ENCODE measurements at regions not wholly inside any gene's neighbourhood (a gene's known extent, or its start where the extent isn't known, plus 50 kb on each side); places are given as distances from the start of the nearest gene placed in this dataset.
A peak's percentile ranks its signal among the peaks of the same experiment; 100 is the strongest.

DNA sequence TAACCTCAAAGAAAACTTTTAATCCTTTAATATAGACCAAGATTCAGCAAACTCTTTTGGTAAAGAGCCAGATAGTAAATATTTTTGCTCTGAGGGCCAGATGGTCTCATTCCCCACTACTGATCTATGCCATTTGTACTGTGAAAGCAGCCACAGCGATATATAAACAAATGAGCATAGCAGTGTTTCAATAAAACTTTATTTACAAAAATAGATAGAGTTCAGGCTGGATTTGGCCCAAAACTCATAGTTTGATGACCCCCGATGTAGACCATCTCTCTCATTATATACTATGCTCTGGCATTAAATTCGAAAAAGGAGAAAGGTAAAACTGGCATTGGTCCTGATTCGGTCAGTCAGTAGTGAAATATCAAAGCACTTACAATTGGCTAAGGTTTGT, 195.8 kb upstream of the NRIP1 start:
- in situ Hi-C loops (cut with MboI; ENCODE audit: low pct_unique_long_range_greater_than_20kb, low sequenced_read_pairs) = no loop called here
- DNase-seq = no peak

DNA sequence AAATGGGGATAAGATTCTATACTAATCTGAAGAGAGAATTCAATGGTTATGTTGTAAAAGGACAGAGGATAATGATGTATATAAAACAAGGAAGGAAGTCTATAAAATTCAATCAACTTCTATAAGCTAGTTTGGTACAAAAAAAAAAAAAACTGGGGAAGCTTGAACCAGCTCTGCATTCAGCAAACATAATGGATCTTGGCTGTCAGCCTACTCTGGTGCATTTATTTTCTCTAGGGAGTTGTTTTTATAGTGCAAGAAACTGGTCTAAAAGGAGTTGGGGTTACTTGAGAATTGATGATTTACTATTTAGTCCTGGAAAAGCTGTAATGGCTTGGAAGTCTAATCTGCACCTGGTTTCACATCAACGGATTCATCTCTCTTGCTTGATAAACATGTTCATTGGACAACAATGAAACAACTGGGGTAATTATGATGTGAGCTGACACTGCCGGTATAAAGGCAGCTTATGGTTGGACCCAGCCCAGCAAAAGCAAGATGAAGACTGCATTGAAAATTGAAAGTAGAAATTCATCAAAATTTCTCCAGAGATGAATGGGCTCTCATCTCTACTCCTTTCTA, 199.4 kb upstream of the NRIP1 start:
- in situ Hi-C loops (cut with MboI; ENCODE audit: low pct_unique_long_range_greater_than_20kb, low sequenced_read_pairs) = no loop called here
- no peak for DNase-seq

DNA sequence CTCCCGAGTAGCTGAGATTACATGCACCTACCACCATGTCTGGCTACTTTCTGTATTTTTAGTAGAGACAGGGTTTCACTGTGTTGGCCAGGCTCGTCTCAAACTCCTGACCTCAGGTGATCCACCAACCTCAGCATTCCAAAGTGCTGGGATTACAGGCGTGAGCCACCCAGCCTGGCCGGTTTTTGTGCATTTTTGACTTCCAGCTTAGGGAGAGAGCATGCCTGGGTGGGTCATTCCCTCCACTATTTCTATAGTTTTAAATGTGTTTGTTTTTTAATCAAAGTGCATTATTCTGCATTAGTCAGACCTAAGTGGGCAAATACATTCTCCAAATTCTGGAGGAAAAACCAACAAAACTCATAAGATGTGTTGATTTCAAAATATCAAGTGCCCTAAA, 207.4 kb upstream of the NRIP1 start:
- DNase-seq = no peak
- in situ Hi-C loops (cut with MboI; ENCODE audit: low pct_unique_long_range_greater_than_20kb, low sequenced_read_pairs) = no loop called here

DNA sequence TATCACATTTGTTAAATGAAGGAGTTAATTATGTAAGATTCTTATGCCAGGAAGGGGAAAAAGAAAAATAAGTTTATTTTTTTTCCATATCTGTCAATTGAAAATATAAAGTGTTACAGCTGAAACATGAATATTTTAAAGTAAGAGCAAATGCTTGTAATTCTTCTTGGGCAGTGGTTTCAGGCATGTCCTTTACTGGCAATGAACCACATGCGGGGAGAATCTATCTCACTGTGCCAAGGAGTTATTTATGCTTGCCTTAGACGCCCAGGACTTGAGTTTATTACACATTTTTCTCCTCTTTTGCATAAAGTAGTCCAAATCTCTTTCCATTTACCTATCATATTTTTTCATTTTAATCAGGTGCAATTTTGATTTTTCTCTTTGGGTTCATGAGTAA, 207.8 kb upstream of the NRIP1 start:
- in situ Hi-C loops (cut with MboI; ENCODE audit: low pct_unique_long_range_greater_than_20kb, low sequenced_read_pairs) = no loop called here
- DNase-seq = no peak

DNA sequence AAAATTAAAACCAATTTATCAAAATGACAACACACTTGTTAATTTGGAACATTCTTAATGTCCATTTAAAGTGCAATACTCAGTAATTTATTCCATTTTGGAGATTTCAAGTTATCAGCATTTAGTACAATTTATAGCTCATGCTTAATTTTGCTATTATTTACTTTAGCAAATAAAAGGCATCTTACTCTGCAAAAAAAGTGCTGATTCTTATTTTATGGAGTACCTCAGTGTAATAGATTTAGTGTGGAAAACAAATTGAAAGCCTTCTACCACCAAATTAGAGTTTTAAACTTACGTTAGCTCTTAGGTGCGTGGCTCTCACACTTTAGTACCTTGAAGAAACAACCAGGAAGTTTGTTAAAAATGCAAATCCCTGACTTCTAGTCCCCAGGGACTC, 208.4 kb upstream of the NRIP1 start:
- in situ Hi-C loops (cut with MboI; ENCODE audit: low pct_unique_long_range_greater_than_20kb, low sequenced_read_pairs) = no loop called here
- DNase-seq = no peak

DNA sequence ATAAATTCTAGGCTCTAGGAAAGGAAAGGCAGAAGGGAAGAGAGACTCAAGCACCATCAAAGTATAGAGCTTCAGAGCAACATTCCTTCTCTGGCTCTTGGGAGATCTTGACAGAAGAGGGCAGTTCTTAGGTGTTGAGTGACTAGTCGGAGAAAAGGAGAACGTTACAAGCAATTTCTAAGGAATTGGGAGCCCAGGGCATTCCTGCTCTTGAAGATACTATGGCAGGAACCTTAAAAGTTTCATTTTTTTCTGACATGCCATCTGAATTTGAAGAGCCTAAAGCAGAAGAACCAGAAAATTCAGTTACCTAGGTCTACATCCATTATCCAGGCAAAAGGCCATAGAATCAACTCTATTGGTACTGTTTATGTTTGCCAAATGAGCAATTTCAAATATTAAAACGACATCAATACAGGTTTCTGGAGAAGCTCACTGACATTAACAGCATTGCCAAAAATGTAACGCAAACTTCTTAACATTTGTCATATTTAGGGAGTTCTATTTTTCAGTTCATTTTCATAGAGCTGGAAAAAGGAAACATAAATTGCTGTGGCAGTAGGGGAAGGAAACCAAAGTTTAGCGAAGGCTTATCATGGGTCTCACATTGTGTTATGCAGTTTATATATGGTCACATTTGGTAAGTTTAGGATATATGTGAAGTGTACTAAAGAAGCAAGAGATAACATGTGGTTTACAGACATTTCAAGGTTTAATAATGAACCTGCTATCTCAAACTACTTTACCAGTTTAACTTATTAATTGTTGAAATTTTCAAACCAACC, 210.1 kb upstream of the NRIP1 start:
- DNase-seq = peak; percentile 7
- in situ Hi-C loops (cut with MboI; ENCODE audit: low pct_unique_long_range_greater_than_20kb, low sequenced_read_pairs) = no loop called here

DNA sequence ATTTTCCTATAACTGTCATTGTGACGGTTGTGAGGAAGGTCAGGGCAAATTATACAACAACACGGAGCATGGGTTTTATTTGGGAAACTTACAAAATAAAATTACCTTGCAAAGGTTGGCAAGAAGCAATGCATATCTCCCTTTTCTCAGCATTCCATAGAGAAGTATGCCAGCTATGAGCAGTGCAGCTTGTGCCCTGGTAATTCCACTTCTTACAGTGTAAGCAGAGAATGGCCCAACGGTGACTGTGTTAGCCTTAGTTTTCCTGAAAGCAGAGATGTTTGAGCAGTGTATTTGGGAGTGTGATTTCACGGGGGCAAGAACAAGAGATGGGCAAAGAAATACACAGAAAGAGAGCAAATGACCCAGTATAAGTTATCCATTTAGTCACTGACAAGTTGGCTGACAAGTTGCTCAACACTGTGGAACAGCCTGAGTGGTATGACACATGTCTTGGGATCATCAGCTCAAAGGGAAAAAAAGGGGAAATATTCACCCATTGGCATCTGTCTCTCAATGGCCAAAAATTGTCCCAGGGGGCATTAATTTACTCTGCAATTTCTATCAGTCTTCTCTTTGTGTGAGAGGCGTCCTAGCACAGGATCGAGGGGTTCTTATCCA, 210.9 kb upstream of the NRIP1 start:
- in situ Hi-C loops (cut with MboI; ENCODE audit: low pct_unique_long_range_greater_than_20kb, low sequenced_read_pairs) = no loop called here

DNA sequence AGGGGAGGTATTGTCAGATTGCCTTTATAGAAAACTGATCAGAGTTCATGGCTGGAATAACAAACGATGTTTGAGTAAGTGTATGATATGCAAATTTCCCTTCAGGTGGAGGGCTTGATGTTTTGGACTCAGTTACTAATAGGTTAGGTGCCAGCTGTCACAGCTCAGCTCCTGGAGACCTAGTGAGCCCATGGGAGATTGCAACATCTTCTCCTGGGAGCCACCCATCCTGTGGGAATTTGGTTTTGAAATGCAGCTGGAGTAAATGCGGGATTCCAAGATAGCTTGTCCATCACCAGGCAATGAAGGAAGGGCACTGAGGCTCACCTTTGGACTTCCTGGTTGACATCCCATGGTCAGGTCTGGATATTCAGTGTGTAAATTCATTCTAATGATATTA, 211.4 kb upstream of the NRIP1 start:
- in situ Hi-C loops (cut with MboI; ENCODE audit: low pct_unique_long_range_greater_than_20kb, low sequenced_read_pairs) = no loop called here
- DNase-seq = no peak

More for the DNA sequence above, 210.9 kb upstream of the NRIP1 start:
- DNase-seq = no peak

DNA sequence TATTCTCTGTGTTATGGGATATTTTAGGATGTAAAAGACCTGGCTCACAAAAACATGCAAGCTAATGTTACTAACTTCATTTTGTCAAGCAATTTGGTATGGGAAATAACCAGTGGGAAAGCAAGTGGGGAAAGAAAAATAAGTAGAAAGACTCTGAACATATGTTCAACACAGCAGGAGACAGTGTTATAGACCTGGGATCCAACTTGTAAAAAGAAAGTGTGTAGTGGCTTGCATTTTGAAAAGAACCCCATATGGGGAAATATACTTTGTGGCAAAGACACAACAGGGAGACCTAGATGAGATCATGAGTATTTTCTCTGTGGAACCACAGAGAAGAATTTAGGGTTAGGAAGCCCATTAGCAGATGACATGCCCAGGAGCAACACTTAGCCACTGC, 212.7 kb upstream of the NRIP1 start:
- DNase-seq = no peak
- in situ Hi-C loops (cut with MboI; ENCODE audit: low pct_unique_long_range_greater_than_20kb, low sequenced_read_pairs) = no loop called here

DNA sequence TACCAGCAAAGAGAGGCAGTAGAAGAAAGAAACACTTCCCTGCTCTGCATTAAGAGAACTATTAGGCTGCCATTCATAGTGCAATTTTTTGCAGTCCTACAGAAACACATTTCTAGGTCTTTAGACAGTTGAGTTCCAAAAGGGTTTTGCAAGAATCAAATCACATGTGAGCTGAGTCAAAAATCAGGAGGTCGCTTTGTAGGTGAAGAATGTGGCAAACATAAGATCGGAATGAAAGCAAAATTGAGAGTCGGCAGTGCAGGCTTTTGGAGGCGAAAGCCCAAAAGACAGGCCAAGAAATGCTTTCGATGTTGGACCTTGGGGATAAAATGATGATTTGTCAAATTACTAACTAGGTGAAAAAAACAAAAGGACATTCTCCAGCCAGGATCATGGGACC, 213.5 kb upstream of the NRIP1 start:
- DNase-seq = no peak
- in situ Hi-C loops (cut with MboI; ENCODE audit: low pct_unique_long_range_greater_than_20kb, low sequenced_read_pairs) = no loop called here

DNA sequence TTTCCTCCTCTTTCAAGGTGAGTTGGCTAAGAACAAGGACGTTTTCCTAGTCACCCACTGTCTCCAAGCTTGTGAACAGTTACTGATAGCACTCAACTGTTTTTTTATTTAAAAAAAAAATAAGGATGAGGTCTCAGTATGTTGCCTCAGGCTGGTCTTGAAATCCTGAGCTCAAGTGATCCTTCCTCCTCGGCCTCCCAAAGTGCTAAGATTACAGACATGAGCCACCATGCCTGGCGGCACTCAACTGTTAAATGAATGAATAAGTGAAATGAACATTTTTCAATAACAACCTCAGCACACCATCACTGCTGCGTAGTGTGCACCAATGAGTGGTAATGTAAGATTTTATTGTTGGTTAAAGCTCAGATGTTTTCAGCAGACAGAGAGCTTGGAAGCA, 214.1 kb upstream of the NRIP1 start:
- in situ Hi-C loops (cut with MboI; ENCODE audit: low pct_unique_long_range_greater_than_20kb, low sequenced_read_pairs) = no loop called here
- DNase-seq = no peak

DNA sequence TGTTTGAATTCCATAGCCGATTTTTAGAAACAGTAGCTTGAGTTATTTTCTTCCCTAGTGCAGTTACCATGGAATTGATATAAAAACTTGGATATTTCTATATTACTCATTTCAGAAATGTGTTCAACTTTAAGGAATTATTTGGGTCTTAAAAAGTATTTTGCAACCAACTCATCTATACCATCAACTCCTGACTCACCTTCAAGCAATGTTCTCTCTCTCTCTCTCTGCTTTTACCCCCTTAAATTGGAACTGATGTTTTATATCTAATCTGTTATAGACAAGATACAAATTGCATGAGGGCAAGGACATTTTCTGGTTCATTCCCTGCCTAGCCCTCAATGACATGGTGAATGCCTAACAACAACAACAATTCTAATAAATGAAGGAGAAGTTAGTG, 214.7 kb upstream of the NRIP1 start:
- in situ Hi-C loops (cut with MboI; ENCODE audit: low pct_unique_long_range_greater_than_20kb, low sequenced_read_pairs) = no loop called here

DNA sequence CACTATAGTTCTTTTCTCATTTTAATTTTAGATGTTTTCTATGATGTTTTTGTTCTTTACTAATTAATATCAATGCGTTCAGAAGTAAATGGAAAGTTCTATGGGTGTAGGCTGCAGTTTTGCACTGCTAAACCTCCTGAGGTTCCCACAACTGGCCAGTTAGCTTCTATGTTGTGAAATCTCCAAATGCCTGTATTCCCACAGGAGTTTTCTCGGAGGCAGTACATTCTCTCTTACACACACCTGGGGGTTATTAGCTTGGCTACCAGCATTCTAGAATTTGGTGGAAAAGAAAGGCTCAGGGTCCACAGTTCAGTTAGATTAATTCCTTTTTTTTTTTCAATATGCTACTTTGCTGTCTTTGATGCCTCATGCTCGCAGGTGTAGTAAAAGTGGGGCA, 216.9 kb upstream of the NRIP1 start:
- no peak for DNase-seq
- in situ Hi-C loops (cut with MboI; ENCODE audit: low pct_unique_long_range_greater_than_20kb, low sequenced_read_pairs) = no loop called here

More for the DNA sequence above, 214.7 kb upstream of the NRIP1 start:
- no peak for DNase-seq

DNA sequence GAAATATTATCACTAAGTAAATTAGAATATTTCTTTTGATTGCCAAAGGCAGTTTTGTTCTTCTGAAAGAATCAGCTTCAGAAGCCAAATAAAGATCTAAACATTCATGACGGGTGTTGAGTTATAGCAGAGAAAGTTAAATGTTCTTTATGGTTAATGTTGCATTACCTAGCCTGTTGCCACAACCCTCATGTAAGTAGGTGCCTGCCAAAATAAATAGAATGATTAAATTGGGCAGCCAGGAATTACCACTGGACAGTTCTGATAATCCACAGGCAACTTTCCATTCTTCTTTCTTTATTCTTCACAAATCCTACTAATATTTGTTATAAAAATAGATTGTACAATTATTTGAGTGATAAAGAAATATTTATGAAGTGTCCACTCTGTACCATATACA, 217.9 kb upstream of the NRIP1 start:
- in situ Hi-C loops (cut with MboI; ENCODE audit: low pct_unique_long_range_greater_than_20kb, low sequenced_read_pairs) = no loop called here
- DNase-seq = no peak

DNA sequence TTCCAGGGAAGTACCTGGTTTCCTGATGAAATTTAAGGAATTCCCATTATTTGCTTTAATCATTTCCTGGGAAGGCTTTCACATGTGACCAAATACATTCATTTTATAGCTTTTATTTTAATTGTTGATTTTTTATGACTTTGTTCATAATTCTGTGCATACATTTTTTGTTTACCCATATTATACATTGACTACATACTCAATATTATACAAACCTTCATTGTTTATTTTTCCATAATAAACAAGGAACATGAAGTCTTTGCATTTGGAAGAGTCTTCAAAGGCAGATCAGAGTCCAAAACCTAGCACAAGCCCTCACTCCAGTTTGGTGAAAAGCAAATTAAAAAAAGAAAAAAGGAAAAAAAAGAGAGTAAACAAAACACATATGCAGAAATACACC, 218.3 kb upstream of the NRIP1 start:
- no peak for DNase-seq
- in situ Hi-C loops (cut with MboI; ENCODE audit: low pct_unique_long_range_greater_than_20kb, low sequenced_read_pairs) = no loop called here

DNA sequence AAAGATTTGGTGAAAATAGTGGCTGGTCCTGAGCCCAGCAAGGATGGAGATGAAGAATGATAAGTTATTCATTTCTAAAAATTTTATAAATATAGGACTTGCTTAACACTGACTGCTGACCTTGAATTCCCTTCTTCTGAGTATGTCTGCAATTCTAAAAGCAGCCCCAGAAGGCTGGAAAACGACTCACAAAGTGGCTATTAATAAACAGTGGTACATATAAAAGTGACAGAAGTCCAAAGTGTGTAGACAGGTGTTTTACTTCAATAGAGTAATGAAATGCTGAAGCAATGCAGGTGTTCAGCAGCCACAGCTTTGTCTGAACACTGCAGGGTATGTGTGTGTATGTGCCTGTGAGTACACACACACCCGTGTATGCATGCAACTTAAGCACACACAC, 219.0 kb upstream of the NRIP1 start:
- in situ Hi-C loops (cut with MboI; ENCODE audit: low pct_unique_long_range_greater_than_20kb, low sequenced_read_pairs) = no loop called here
- no peak for DNase-seq

DNA sequence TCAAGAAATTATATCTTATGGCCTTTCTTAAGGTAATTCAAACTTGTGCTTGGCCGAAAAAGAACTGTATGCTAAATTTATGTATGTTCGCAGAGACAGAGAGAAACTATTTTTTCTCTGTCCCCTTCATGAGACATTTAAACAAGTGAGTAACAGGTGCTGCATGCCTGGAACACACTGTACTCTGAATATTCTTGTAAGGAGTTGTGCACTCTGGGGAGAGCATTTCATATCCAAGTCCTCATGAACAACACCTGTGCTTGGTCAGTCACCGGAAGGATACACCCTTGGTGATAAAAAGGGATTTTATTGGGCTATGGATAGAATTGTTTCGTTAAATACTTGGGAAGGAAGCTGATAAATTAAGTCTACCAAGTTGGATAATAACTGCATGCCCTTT, 220.8 kb upstream of the NRIP1 start:
- no peak for DNase-seq
- in situ Hi-C loops (cut with MboI; ENCODE audit: low pct_unique_long_range_greater_than_20kb, low sequenced_read_pairs) = no loop called here

DNA sequence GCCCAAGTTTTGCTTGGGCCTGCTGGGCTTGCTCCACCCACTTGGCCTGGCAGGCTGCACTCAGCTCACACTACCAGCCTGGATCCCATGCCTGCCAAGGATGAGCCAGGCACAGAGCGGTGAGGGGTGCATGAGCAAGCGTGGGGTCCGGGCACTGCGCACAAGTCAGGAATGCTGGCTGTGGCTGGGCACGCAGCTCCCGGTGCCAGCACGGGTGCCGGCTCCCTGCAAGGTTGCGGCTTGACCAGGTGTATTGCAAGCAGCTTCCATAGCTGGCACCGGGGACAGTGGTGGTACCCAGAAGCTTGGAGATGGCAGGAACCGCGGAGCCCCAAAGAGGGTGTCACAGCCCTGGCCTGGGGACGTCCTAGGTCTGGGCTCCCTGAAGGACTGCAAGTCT, 224.4 kb upstream of the NRIP1 start:
- DNase-seq = no peak
- in situ Hi-C loops (cut with MboI; ENCODE audit: low pct_unique_long_range_greater_than_20kb, low sequenced_read_pairs) = no loop called here

DNA sequence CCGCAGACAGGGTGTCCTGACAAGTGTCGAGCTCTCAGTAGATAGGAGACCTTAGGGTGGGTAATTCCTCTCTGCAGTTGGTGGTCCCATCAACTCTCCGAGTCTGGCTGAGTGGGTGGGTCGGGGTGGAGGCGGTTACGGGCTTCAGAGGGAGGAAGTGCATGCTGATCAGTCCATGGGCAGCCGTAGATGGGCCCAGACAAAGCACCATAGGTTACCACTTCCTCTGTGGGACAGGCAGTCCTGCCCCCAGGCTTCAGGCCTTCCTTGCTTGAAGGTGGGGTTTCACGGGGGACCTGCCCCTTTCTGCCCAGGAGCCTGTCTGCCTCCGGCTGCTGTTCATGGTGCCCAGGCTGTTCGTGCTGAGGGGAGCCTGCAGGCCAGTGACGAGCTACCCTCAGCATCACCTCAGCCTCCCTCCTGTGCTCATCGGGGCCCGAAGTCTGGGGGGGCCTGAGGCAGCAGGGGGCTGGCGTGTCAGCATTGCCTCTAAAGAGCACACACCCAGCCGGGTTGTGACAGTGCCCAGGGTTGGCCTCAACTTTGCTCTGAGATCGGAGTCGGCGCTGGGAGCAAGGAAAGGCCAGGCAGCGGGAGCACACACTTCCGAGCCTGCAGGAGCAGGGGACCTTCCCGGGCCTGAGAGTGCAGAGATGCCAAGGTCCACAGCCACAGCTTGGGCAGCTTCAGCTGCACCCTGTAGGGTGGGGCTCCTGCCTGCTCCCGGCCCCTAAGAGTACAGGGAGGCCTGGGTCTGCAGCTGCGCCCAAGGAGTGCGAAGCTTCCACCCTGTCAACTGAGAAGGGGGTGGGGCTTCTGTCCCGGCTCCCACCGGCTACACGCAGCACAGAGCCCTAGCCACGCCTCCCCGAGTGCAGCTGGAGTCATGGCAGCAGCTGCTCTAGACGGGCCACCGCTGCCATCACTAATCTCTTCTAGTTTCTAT, 225.4 kb upstream of the NRIP1 start:
- in situ Hi-C loops (cut with MboI; ENCODE audit: low pct_unique_long_range_greater_than_20kb, low sequenced_read_pairs) = no loop called here

More for the DNA sequence above, 225.4 kb upstream of the NRIP1 start:
- no peak for DNase-seq

Data from KBM-7 (cell line).